DND-41 (cell line): ENCODE measurements at regions not wholly inside any gene's neighbourhood (a gene's known extent, or its start where the extent isn't known, plus 50 kb on each side); places are given as distances from the start of the nearest gene placed in this dataset.

Experiments used
- ATAC-seq: fragments of 200-7000 bp; cut with Tn5 transposase; 3 replicates; pipeline ENCODE4 v1.9.1; 2021; ENCODE audit warnings: low read depth; ENCODE audit not compliant: insufficient read depth
- DNase-seq: peaks from one replicate; pipeline ENCODE4 v3.0.0-alpha.2; 2020
- H2AFZ ChIP-seq: 2 replicates; pipeline ENCODE4 v1.6.0; 2012; ENCODE audit warnings: low read depth, low read length
- H3K27ac ChIP-seq: 2 replicates; pipeline ENCODE4 v1.5.1; 2012; ENCODE audit warnings: low read length, inconsistent platforms
- H3K27me3 ChIP-seq: fragments of 200-600 bp; sonication (generic); 2 replicates; pipeline ENCODE4 v1.6.0; 2012; ENCODE audit warnings: low read length, mild to moderate bottlenecking, inconsistent platforms; ENCODE audit not compliant: insufficient read depth, poor library complexity
- H3K36me3 ChIP-seq: 2 replicates; pipeline ENCODE4 v1.5.1; 2012; ENCODE audit warnings: low read length, inconsistent platforms; ENCODE audit not compliant: insufficient read depth
- H3K4me1 ChIP-seq: 2 replicates; pipeline ENCODE4 v1.5.1; 2012; ENCODE audit warnings: mild to moderate bottlenecking, low read length; ENCODE audit not compliant: insufficient read depth
- H3K4me2 ChIP-seq: 2 replicates; pipeline ENCODE4 v1.6.0; 2012; ENCODE audit warnings: mild to moderate bottlenecking, moderate library complexity, low read length, inconsistent platforms; ENCODE audit not compliant: insufficient read depth
- H3K4me3 ChIP-seq, 2 experiments: fragments of 200-600 bp in 1 of 2; shearing (Covaris generic) in 1 of 2; 2 replicates each; pipeline ENCODE4 v1.5.1; 2012 to 2016; ENCODE audit warnings: inconsistent platforms in 2 of 2, low read length in 2 of 2, mild to moderate bottlenecking in 2 of 2, low read depth in 1 of 2, moderate library complexity in 1 of 2
- H3K79me2 ChIP-seq: 2 replicates; pipeline ENCODE4 v1.6.0; 2012; ENCODE audit warnings: low read length, inconsistent platforms; ENCODE audit not compliant: insufficient read depth
- H3K9ac ChIP-seq: 2 replicates; pipeline ENCODE4 v1.6.0; 2012; ENCODE audit warnings: low read depth, mild to moderate bottlenecking, inconsistent platforms, low read length, moderate library complexity
- H3K9me3 ChIP-seq: 2 replicates; pipeline ENCODE4 v1.5.1; 2012; ENCODE audit warnings: low read length, moderate library complexity, mild to moderate bottlenecking, inconsistent platforms; ENCODE audit not compliant: insufficient read depth, severe bottlenecking
- H4K20me1 ChIP-seq: 2 replicates; pipeline ENCODE4 v1.6.0; 2012; ENCODE audit warnings: low read length; ENCODE audit not compliant: insufficient read depth
- CTCF ChIP-seq: IDR thresholded peaks from 2 replicates; pipeline ENCODE4 v1.5.1; 2012; ENCODE audit warnings: borderline replicate concordance, low read length, moderate library complexity, mild to moderate bottlenecking; ENCODE audit not compliant: poor library complexity, severe bottlenecking; ENCODE audit errors: extremely low read depth
- EZH2 ChIP-seq: IDR thresholded peaks from 3 replicates; pipeline ENCODE4 v1.6.1; 2012; ENCODE audit warnings: borderline replicate concordance, low read depth, mild to moderate bottlenecking, moderate library complexity, low read length, inconsistent platforms; ENCODE audit not compliant: severe bottlenecking

- H3K79me2 ChIP-seq = peaks cover 99% of the 10 kb centered on the region
- H3K36me3 ChIP-seq = peaks cover 2% of the 10 kb centered on the region; the same call in 1 of the 2 replicates
- H3K4me2 ChIP-seq = no peak overlapping the region
- no peak overlapping the region for H2AFZ ChIP-seq
- H3K9me3 ChIP-seq = no peaks in the 10 kb centered on the region
- H3K4me1 ChIP-seq = peaks cover 10% of the 10 kb centered on the region
- H3K27ac ChIP-seq = no peak overlapping the region; the same call in 1 of the 2 replicates
- no peak for TF ChIP-seq EZH2
- TF ChIP-seq CTCF = no peak
- H3K27me3 ChIP-seq = no peaks in the 10 kb centered on the region
- DNase-seq (no peak), ATAC-seq (no peak)
- H3K9ac ChIP-seq = no peak overlapping the region
- H4K20me1 ChIP-seq = no peaks in the 10 kb centered on the region; the same call in 1 of the 2 replicates
- H3K4me3 ChIP-seq = no peak overlapping the region
Observed at GRCh38 chr13:74039667-74040066, 94.5 kb downstream of the KLF12 start.

GRCh38 chr13:74039154-74039553 is 95.0 kb downstream of the KLF12 start:
- Histone ChIP-seq H2AFZ (no peak overlapping the region), H3K4me2 (no peak overlapping the region), H3K4me3 (no peak overlapping the region), H3K27me3 (no peaks in the 10 kb centered on the region), H3K4me1 (peaks cover 10% of the 10 kb centered on the region), H3K9me3 (no peaks in the 10 kb centered on the region), H3K36me3 (peaks cover 2% of the 10 kb centered on the region; the same call in 1 of the 2 replicates), H3K79me2 (peaks cover 99% of the 10 kb centered on the region), H3K9ac (no peak overlapping the region), H4K20me1 (no peaks in the 10 kb centered on the region; the same call in 1 of the 2 replicates), H3K27ac (no peak overlapping the region)
- TF ChIP-seq CTCF (no peak), EZH2 (no peak)
- ATAC-seq (no peak), DNase-seq (no peak)

GRCh38 chr13:74037762-74038161 is 96.4 kb downstream of the KLF12 start:
- Histone ChIP-seq H3K4me3 (no peak overlapping the region), H3K9ac (no peak overlapping the region), H3K27me3 (no peaks in the 10 kb centered on the region), H3K4me2 (no peak overlapping the region), H4K20me1 (no peaks in the 10 kb centered on the region; the same call in 1 of the 2 replicates), H2AFZ (no peak overlapping the region), H3K9me3 (no peaks in the 10 kb centered on the region), H3K27ac (no peak overlapping the region), H3K36me3 (peaks cover 2% of the 10 kb centered on the region; the same call in 1 of the 2 replicates), H3K79me2 (peaks cover 98% of the 10 kb centered on the region), H3K4me1 (peaks cover 10% of the 10 kb centered on the region)
- DNase-seq (no peak), ATAC-seq (peak; percentile 24; the same call in 1 of the 3 replicates)
- no peak for TF ChIP-seq CTCF
- no peak for TF ChIP-seq EZH2

- no peak overlapping the region for H3K4me2 ChIP-seq
Observed at GRCh38 chr13:74036373-74036772, 97.8 kb downstream of the KLF12 start.

More at GRCh38 chr13:74036373-74036772, 97.8 kb downstream of the KLF12 start:
- Histone ChIP-seq H3K9ac (no peak overlapping the region), H2AFZ (no peak overlapping the region), H3K27me3 (no peaks in the 10 kb centered on the region), H3K79me2 (peaks cover 98% of the 10 kb centered on the region), H3K36me3 (peaks cover 2% of the 10 kb centered on the region; the same call in 1 of the 2 replicates), H4K20me1 (no peaks in the 10 kb centered on the region; the same call in 1 of the 2 replicates), H3K4me1 (peaks cover 10% of the 10 kb centered on the region), H3K27ac (peak overlapping the region; percentile 46; the same call in 1 of the 2 replicates), H3K4me3 (no peak overlapping the region), H3K9me3 (no peaks in the 10 kb centered on the region)
- DNase-seq (no peak), ATAC-seq (no peak)
- TF ChIP-seq CTCF = no peak
- no peak for TF ChIP-seq EZH2
